ENCODE measurements at regions not wholly inside any gene's neighbourhood (a gene's known extent, or its start where the extent isn't known, plus 50 kb on each side); places are given as distances from the start of the nearest gene placed in this dataset.

GRCh38 chr4:101593666-101594065 lies 196.9 kb upstream of the BANK1 start:
- no peak for DNase-seq (ENCODE audit: low read depth, low spot score)

GRCh38 chr4:101584306-101584705 lies 206.2 kb upstream of the BANK1 start:
- DNase-seq (ENCODE audit: low read depth, low spot score) = no peak

- DNase-seq (ENCODE audit: low read depth, low spot score) = no peak
These were observed 215.8 kb upstream of the PPP3CA start for GRCh38 chr4:101563126-101563525.

GRCh38 chr4:101556842-101557241 lies 209.5 kb upstream of the PPP3CA start:
- no peak for DNase-seq (ENCODE audit: low read depth, low spot score)

GRCh38 chr4:101555341-101555880 lies 208.1 kb upstream of the PPP3CA start:
- DNase-seq (ENCODE audit: low read depth, low spot score) = no peak

- DNase-seq (ENCODE audit: low read depth, low spot score) = no peak
These were observed 193.0 kb upstream of the PPP3CA start for GRCh38 chr4:101540336-101540735.

GRCh38 chr4:101528526-101528925 lies 181.2 kb upstream of the PPP3CA start:
- no peak for DNase-seq (ENCODE audit: low read depth, low spot score)

- no peak for DNase-seq (ENCODE audit: low read depth, low spot score)
These were observed 179.9 kb upstream of the PPP3CA start for GRCh38 chr4:101527188-101527587.

GRCh38 chr4:101515566-101515965 lies 168.2 kb upstream of the PPP3CA start:
- DNase-seq (ENCODE audit: low read depth, low spot score) = no peak

- no peak for DNase-seq (ENCODE audit: low read depth, low spot score)
These were observed 167.8 kb upstream of the PPP3CA start for GRCh38 chr4:101515099-101515498.

- DNase-seq (ENCODE audit: low read depth, low spot score) = no peak
These were observed 165.1 kb upstream of the PPP3CA start for GRCh38 chr4:101512416-101512815.

GRCh38 chr4:101501421-101501820 lies 154.1 kb upstream of the PPP3CA start:
- DNase-seq (ENCODE audit: low read depth, low spot score) = no peak

- no peak for DNase-seq (ENCODE audit: low read depth, low spot score)
These were observed 153.4 kb upstream of the PPP3CA start for GRCh38 chr4:101500742-101501141.

- DNase-seq (ENCODE audit: low read depth, low spot score) = no peak
These were observed 127.9 kb upstream of the PPP3CA start for GRCh38 chr4:101475246-101475645.

- DNase-seq (ENCODE audit: low read depth, low spot score) = no peak
These were observed 123.9 kb upstream of the PPP3CA start for GRCh38 chr4:101471201-101471600.

GRCh38 chr4:101464596-101464995 lies 117.3 kb upstream of the PPP3CA start:
- DNase-seq (ENCODE audit: low read depth, low spot score) = no peak

- no peak for DNase-seq (ENCODE audit: low read depth, low spot score)
These were observed 111.6 kb upstream of the PPP3CA start for GRCh38 chr4:101458914-101459313.

GRCh38 chr4:101458473-101458872 lies 111.1 kb upstream of the PPP3CA start:
- DNase-seq (ENCODE audit: low read depth, low spot score) = no peak

GRCh38 chr4:101451086-101451485 lies 103.8 kb upstream of the PPP3CA start:
- DNase-seq (ENCODE audit: low read depth, low spot score) = no peak

GRCh38 chr4:101441446-101441845 lies 94.1 kb upstream of the PPP3CA start:
- DNase-seq (ENCODE audit: low read depth, low spot score) = no peak

GRCh38 chr4:101439926-101440325 lies 92.6 kb upstream of the PPP3CA start:
- no peak for DNase-seq (ENCODE audit: low read depth, low spot score)

- DNase-seq (ENCODE audit: low read depth, low spot score) = no peak
These were observed 74.1 kb upstream of the PPP3CA start for GRCh38 chr4:101421386-101421785.

- no peak for DNase-seq (ENCODE audit: low read depth, low spot score)
These were observed 73.3 kb upstream of the PPP3CA start for GRCh38 chr4:101420661-101421060.

Measured in smooth muscle cell of the brain vasculature (primary cell).